ENCODE measurements at regions not wholly inside any gene's neighbourhood (a gene's known extent, or its start where the extent isn't known, plus 50 kb on each side); places are given as distances from the start of the nearest gene placed in this dataset.

- no peak for TF ChIP-seq CTCF (CRISPR knock-in tag; IDR thresholded peaks at IDR 0.05)
- TF ChIP-seq ATM (IDR thresholded peaks at IDR 0.05; ENCODE audit: borderline replicate concordance) = no peak
- no peak for TF ChIP-seq ZNF777 (CRISPR knock-in tag; IDR thresholded peaks at IDR 0.05)
- TF ChIP-seq RBM39 (IDR thresholded peaks at IDR 0.05; ENCODE audit: low read depth, low read length, poor library complexity, severe bottlenecking) = no peak
- no peak for TF ChIP-seq MAX (IDR thresholded peaks at IDR 0.05)
- no peak for TF ChIP-seq ZBTB44 (CRISPR knock-in tag; IDR thresholded peaks at IDR 0.05)
- TF ChIP-seq CCAR2 (optimal IDR thresholded peaks at IDR 0.05; ENCODE audit: low read depth, low read length) = no peak
- no peak for TF ChIP-seq FOSL1 (CRISPR knock-in tag; IDR thresholded peaks at IDR 0.05; ENCODE audit: borderline replicate concordance)
- TF ChIP-seq SP140L (CRISPR knock-in tag; IDR thresholded peaks at IDR 0.05; ENCODE audit: borderline replicate concordance) = no peak
- no peak for TF ChIP-seq POLR2A (IDR thresholded peaks at IDR 0.05; ENCODE audit: insufficient read depth in 1 of 2, low read depth in 2 of 2, low read length in 2 of 2)
- TF ChIP-seq ZZZ3 (CRISPR knock-in tag; IDR thresholded peaks at IDR 0.05; ENCODE audit: borderline replicate concordance) = no peak
- TF ChIP-seq EP300 (IDR thresholded peaks at IDR 0.05; ENCODE audit: low read depth in 2 of 2, low read length in 2 of 2) = no peak
- TF ChIP-seq EP300 (CRISPR knock-in tag; IDR thresholded peaks at IDR 0.05; ENCODE audit: borderline replicate concordance) = no peak
Observed at GRCh38 chr5:56659971-56660370, 155.4 kb upstream of the MAP3K1 start.

All from HepG2 (cell line).